ENCODE measurements at regions not wholly inside any gene's neighbourhood (a gene's known extent, or its start where the extent isn't known, plus 50 kb on each side); places are given as distances from the start of the nearest gene placed in this dataset.

- Mint-ChIP-seq H3K9me3 (ENCODE audit: low read depth) (no peaks in the 10 kb centered on the region), H3K4me1 (ENCODE audit: low read depth) (peaks cover 5% of the 10 kb centered on the region), H3K36me3 (ENCODE audit: low read depth) (peaks cover 11% of the 10 kb centered on the region), H3K27ac (ENCODE audit: unreplicated experiment) (no peak overlapping the region), H3K27me3 (ENCODE audit: low read depth) (no peaks in the 10 kb centered on the region), H3K4me3 (ENCODE audit: unreplicated experiment) (no peak overlapping the region)
- no peak for TF ChIP-seq CTCF (IDR thresholded peaks at IDR 0.05)
- no peak for DNase-seq (ENCODE audit: low spot score)
These were observed 275.9 kb upstream of the TPM1 start for GRCh38 chr15:62766599-62766998.

DNA sequence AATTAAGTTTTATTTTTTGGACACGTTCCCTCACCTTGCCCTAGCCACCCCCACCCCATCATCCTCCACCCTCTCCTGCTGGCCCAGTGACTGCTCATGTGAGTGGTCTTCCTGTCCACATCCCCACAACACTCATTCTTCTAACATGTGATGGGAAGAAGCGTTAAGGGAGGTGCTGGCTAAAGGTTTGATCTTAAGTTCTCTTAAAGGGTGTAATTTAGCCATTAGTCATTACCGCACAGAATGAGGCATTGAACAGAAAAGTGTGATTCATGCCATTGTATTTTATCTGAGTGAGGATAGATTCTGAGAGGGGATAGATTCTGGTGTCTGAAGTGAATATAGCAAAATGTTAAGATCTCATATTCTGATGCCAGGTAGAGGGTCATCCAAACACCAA, 272.9 kb upstream of the TPM1 start:
- Mint-ChIP-seq H3K9me3 (ENCODE audit: low read depth) (no peaks in the 10 kb centered on the region), H3K27ac (ENCODE audit: unreplicated experiment) (no peak overlapping the region), H3K4me1 (ENCODE audit: low read depth) (peaks cover 5% of the 10 kb centered on the region), H3K36me3 (ENCODE audit: low read depth) (peaks cover 11% of the 10 kb centered on the region), H3K4me3 (ENCODE audit: unreplicated experiment) (no peak overlapping the region), H3K27me3 (ENCODE audit: low read depth) (no peaks in the 10 kb centered on the region)
- no peak for DNase-seq (ENCODE audit: low spot score)
- no peak for TF ChIP-seq CTCF (IDR thresholded peaks at IDR 0.05)

DNA sequence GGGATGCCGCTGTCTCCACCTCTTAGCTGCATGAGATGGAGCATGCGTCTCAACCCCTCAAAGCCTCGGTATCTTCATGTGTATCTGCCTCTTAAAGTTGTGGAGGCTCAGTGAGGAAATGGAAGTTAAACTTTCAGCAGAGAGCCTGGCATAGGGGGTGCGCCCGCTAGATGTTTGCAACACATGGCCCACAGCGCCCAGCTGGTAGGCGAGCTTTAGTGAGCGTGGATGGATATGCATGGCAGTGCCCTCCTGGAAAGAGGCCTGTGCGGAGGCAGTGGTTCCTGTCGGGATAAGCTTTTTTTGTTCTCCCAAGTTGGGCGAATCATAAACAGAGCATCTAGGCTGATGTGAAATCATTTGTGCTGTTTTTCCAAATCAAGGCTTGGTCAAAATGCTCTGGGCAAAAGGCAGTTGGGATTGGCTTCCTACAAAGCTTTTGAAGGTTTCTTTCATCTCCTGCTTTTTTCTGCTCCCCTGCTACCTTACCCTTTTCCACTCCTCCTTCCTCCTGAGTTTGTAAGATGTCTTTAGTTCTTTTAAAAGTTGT, 272.4 kb upstream of the TPM1 start:
- Mint-ChIP-seq H3K36me3 (ENCODE audit: low read depth) (peaks cover 12% of the 10 kb centered on the region), H3K27ac (ENCODE audit: unreplicated experiment) (no peak overlapping the region), H3K27me3 (ENCODE audit: low read depth) (no peaks in the 10 kb centered on the region), H3K9me3 (ENCODE audit: low read depth) (no peaks in the 10 kb centered on the region), H3K4me3 (ENCODE audit: unreplicated experiment) (no peak overlapping the region), H3K4me1 (ENCODE audit: low read depth) (peaks cover 5% of the 10 kb centered on the region)
- DNase-seq (ENCODE audit: low spot score) = no peak
- no peak for TF ChIP-seq CTCF (IDR thresholded peaks at IDR 0.05)

DNA sequence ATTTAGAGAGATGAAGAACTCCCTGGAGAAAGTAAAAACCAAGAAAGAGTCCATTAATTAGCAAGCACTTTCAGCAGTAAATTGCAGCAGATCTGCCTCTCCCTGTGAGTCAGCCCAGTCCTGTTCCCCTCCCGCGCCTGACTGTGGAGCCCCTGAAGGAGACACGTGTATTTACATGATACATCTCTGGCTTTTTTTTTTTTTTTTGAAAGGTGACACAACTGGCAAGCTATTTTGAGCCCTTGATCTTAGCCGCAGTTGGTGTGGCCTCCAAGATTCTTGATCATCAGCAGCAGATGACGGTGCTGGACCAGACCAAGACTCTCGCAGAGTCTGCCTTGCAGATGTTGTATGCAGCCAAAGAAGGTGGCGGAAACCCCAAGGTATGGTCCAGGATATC, 271.8 kb upstream of the TPM1 start:
- Mint-ChIP-seq H3K27me3 (ENCODE audit: low read depth) (no peaks in the 10 kb centered on the region), H3K9me3 (ENCODE audit: low read depth) (no peaks in the 10 kb centered on the region), H3K36me3 (ENCODE audit: low read depth) (peaks cover 10% of the 10 kb centered on the region), H3K4me1 (ENCODE audit: low read depth) (peaks cover 5% of the 10 kb centered on the region), H3K27ac (ENCODE audit: unreplicated experiment) (no peak overlapping the region), H3K4me3 (ENCODE audit: unreplicated experiment) (no peak overlapping the region)
- DNase-seq (ENCODE audit: low spot score) = no peak
- TF ChIP-seq CTCF (IDR thresholded peaks at IDR 0.05) = no peak

DNA sequence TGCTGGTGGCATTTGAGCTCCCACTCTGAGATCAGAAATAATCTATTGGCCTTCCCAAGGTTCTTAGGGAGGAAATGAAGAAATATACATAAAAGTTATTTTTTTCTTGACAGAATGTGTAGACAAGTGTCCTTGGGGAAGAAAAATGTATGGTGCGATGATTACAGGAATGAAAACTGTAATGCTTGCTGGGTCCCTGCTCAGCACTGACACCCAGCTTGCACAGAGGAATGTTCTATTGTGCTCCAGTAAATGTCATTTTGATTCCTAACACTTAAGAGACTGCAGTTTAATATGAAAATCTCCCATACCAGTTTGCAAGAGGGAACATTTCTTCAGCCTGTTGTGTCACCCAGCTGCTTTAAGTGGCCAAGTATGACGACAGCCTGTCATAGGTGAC, 271.3 kb upstream of the TPM1 start:
- Mint-ChIP-seq H3K4me3 (ENCODE audit: unreplicated experiment) (no peak overlapping the region), H3K27me3 (ENCODE audit: low read depth) (no peaks in the 10 kb centered on the region), H3K27ac (ENCODE audit: unreplicated experiment) (no peak overlapping the region), H3K36me3 (ENCODE audit: low read depth) (peaks cover 10% of the 10 kb centered on the region), H3K9me3 (ENCODE audit: low read depth) (no peaks in the 10 kb centered on the region), H3K4me1 (ENCODE audit: low read depth) (peaks cover 5% of the 10 kb centered on the region)
- no peak for DNase-seq (ENCODE audit: low spot score)
- no peak for TF ChIP-seq CTCF (IDR thresholded peaks at IDR 0.05)

Measured in chondrocyte (in vitro differentiated cells).